ENCODE measurements at regions not wholly inside any gene's neighbourhood (a gene's known extent, or its start where the extent isn't known, plus 50 kb on each side); places are given as distances from the start of the nearest gene placed in this dataset.

DNA sequence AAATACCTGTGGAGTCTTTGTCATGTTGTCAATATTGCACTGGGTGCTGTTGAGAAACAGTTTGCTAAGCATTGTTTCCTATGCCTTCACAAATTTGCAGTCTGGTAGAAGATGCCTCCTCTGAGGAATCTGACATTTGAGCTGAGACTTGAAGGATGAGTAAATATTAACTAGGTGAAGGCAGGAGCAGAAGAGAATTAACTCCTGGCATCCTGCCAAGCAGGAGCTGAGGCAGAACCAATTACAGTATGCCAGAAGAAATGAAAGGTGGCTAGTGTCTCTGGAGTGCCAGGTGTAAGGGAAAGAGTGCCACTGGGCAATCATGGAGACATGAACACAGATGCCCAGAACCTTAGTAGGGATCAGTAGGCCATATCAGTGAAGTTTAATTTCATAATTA lies 1778.2 kb upstream of the PCDH10 start:
- TF ChIP-seq, protein P1, sequence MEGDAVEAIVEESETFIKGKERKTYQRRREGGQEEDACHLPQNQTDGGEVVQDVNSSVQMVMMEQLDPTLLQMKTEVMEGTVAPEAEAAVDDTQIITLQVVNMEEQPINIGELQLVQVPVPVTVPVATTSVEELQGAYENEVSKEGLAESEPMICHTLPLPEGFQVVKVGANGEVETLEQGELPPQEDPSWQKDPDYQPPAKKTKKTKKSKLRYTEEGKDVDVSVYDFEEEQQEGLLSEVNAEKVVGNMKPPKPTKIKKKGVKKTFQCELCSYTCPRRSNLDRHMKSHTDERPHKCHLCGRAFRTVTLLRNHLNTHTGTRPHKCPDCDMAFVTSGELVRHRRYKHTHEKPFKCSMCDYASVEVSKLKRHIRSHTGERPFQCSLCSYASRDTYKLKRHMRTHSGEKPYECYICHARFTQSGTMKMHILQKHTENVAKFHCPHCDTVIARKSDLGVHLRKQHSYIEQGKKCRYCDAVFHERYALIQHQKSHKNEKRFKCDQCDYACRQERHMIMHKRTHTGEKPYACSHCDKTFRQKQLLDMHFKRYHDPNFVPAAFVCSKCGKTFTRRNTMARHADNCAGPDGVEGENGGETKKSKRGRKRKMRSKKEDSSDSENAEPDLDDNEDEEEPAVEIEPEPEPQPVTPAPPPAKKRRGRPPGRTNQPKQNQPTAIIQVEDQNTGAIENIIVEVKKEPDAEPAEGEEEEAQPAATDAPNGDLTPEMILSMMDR (conservative IDR thresholded peaks at IDR 0.05) = no peak
- H3K27ac ChIP-seq = no peak overlapping the region

DNA sequence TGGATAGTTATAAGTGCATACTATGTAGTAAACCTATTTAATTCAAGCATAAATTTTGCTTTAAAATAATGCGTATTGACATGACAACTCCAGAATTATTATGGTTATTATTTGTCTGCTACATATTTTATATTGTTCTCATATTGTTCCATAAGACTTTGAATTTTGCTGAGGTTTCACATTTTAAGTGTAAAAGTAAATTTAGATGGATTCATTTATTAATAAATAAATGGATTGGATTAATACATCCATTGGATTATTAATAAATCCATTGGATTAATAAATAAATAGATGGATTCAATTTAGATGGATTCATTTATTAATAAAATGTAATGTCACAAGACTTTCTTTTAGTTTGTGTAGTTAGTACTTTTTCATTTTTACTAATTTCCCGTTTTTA lies 1768.0 kb upstream of the PCDH10 start:
- TF ChIP-seq, protein P1 (conservative IDR thresholded peaks at IDR 0.05) = no peak

DNA sequence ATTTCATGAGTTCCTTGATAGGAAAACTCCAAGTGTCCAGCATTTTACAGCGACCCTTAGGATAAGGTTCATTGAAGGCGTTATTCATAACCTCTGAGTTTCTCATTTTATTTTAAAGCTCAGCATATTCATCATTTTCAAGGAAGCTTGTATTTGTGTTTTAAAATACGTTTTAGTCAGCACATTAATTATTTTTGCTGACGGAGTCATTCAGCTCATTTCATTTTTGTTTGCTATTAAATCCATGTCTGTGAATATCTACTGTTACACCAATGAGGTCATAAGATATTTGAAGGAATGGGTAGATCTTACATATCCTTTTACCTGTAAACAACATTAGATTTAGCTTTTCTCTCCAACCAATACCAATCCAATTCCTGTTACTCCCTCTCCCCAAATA lies 1766.3 kb upstream of the PCDH10 start:
- TF ChIP-seq, protein P1 (conservative IDR thresholded peaks at IDR 0.05) = no peak
- no peak overlapping the region for H3K27ac ChIP-seq

More for the DNA sequence above, 1768.0 kb upstream of the PCDH10 start:
- H3K27ac ChIP-seq = no peak overlapping the region

DNA sequence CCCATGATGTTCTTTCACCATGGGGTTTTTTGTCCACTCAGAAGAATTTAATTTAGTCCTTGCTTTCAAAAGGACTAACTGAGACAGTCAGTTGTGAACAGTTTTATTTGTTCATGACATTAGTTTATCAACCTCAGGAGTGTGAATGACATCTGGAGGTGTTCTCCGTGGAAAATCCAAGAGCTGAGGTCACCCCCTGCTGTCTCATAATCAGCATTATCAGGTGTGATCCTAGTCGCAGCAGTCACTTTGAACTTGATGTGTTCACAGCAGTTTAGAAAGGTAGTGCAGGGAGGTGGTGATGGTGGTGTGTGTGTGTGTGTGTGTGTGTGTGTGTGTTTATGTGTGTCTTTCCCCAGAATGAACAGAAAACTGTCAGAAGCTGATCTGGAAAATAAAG lies 1760.8 kb upstream of the PCDH10 start:
- TF ChIP-seq, protein P1 (conservative IDR thresholded peaks at IDR 0.05) = no peak
- no peak overlapping the region for H3K27ac ChIP-seq

DNA sequence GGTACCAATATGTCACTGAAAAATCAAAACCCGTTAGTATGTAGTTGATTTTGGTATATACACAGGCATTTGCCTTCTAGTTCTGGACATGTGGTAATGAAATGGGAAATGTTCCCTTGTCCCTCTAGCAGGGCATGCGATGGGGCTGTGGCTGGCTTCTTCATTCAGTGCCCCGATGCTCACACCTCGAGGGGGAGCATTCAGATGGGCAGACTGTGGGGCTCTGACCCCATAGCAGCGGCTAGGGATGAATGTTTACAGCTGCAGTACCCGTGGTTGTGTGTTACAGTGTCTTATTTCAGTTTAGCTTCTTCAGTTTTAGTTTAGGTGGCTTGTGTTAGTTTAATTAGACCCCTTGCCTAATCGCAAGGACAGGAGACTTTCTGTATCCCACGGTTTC lies 1741.0 kb upstream of the PCDH10 start:
- H3K27ac ChIP-seq = no peak overlapping the region
- TF ChIP-seq, protein P1 (conservative IDR thresholded peaks at IDR 0.05) = no peak

DNA sequence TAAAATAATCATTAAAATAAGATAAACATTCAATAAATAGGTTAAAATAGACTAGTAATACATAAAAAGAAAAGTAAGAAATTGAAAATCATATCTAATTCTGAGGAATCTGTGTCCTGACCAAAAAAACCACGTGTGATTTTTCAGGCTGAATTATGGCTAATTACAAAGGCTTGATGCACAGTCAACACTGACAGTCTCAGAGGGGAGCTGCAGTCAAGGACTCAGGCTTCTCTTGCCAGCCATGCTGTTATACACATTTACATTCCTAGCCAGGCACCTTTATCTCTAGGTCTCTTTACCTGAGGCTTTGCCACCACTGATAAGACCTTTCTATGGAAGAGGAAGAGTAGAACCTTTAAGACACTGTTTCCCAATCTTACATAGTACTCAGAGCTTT lies 1737.7 kb upstream of the PCDH10 start:
- H3K27ac ChIP-seq = no peak overlapping the region
- TF ChIP-seq, protein P1 (conservative IDR thresholded peaks at IDR 0.05) = no peak

DNA sequence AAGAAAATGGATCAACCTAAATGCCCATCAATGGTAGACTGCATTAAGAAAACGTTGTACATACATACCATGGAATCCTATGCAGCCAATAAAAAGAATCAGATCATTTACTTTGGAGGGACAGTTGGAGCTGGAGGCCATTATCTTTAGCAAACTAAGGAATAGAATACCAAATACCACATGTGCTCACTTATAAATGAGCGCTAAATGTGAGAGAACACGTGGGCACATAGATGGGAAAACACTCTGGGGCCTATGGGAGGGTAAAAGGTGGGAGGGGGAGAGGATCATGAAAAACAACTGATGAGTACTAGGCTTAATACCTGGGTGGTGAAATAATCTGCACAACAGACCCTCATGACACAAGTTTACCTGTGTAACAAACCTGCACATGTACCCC lies 1729.9 kb upstream of the PCDH10 start:
- TF ChIP-seq, protein P1 (conservative IDR thresholded peaks at IDR 0.05) = no peak
- no peak overlapping the region for H3K27ac ChIP-seq

All from VCaP (cell line).